HL-60 (cell line): ENCODE measurements at regions not wholly inside any gene's neighbourhood (a gene's known extent, or its start where the extent isn't known, plus 50 kb on each side); places are given as distances from the start of the nearest gene placed in this dataset.

Experiments
- DNase-seq, 2 experiments: peaks; one replicate each; pipeline ENCODE4 v3.0.0-alpha.2; 2010 to 2020; ENCODE audit warnings: low read depth in 1 of 2, low spot score in 1 of 2
- H3K27ac ChIP-seq: fragments of 250-450 bp; sonication (Bioruptor Pico); replicated peaks from 2 replicates; pipeline ENCODE4 v1.5.1; 2020; ENCODE audit warnings: mild to moderate bottlenecking, moderate library complexity
- H3K27me3 ChIP-seq: fragments of 250-450 bp; sonication (Bioruptor Pico); 2 replicates; pipeline ENCODE4 v1.5.1; 2021; ENCODE audit warnings: mild to moderate bottlenecking, moderate library complexity; ENCODE audit not compliant: insufficient read depth, poor library complexity, severe bottlenecking
- H3K4me3 ChIP-seq: replicated peaks from 2 replicates; pipeline ENCODE4 v1.5.1; 2011; ENCODE audit warnings: mild to moderate bottlenecking, control low read depth, low read length; ENCODE audit not compliant: insufficient read depth
- CTCF ChIP-seq: IDR thresholded peaks from one replicate; pipeline ENCODE4 v1.5.1; 2011; ENCODE audit warnings: low read length, control low read depth, inconsistent platforms; ENCODE audit not compliant: insufficient read depth
- GABPA ChIP-seq: IDR thresholded peaks from 2 replicates; pipeline ENCODE4 v1.6.1; 2012; ENCODE audit warnings: low read depth
- POLR2AphosphoS5 ChIP-seq: IDR thresholded peaks from 2 replicates; pipeline ENCODE4 v1.6.1; 2012; ENCODE audit warnings: low read depth
- REST ChIP-seq: IDR thresholded peaks from 2 replicates; pipeline ENCODE4 v1.6.1; 2012; ENCODE audit warnings: low read depth; ENCODE audit not compliant: insufficient replicate concordance
- SPI1 ChIP-seq: IDR thresholded peaks from 2 replicates; pipeline ENCODE4 v1.6.1; 2012; ENCODE audit warnings: low read depth, mild to moderate bottlenecking, borderline replicate concordance

- no peak for DNase-seq
- TF ChIP-seq POLR2AphosphoS5 = no peak
- no peak for TF ChIP-seq SPI1
- TF ChIP-seq CTCF = no peak
- TF ChIP-seq GABPA = no peak
- TF ChIP-seq REST = no peak
Measured at GRCh38 chr4:135201081-135201480, 999.5 kb upstream of the PABPC4L start.

GRCh38 chr4:135197641-135198040 lies 996.1 kb upstream of the PABPC4L start:
- no peak for DNase-seq
- Histone ChIP-seq H3K27me3 (no peaks in the 10 kb centered on the region), H3K4me3 (no peak overlapping the region), H3K27ac (no peak overlapping the region)
- no peak for TF ChIP-seq REST
- no peak for TF ChIP-seq GABPA
- TF ChIP-seq SPI1 = no peak

More at GRCh38 chr4:135201081-135201480, 999.5 kb upstream of the PABPC4L start:
- no peak overlapping the region for H3K4me3 ChIP-seq
- no peaks in the 10 kb centered on the region for H3K27me3 ChIP-seq
- H3K27ac ChIP-seq = no peak overlapping the region

- no peak overlapping the region for H3K4me3 ChIP-seq
- no peak for DNase-seq
- H3K27me3 ChIP-seq = no peaks in the 10 kb centered on the region
- TF ChIP-seq REST (no peak), POLR2AphosphoS5 (no peak), GABPA (no peak), SPI1 (no peak), CTCF (no peak)
- H3K27ac ChIP-seq = no peak overlapping the region
Measured at GRCh38 chr4:135194477-135194876, 992.9 kb upstream of the PABPC4L start.
